ENCODE measurements at regions not wholly inside any gene's neighbourhood (a gene's known extent, or its start where the extent isn't known, plus 50 kb on each side); places are given as distances from the start of the nearest gene placed in this dataset.

- no peak for DNase-seq (ENCODE audit: low read depth)
Observed at GRCh38 chr2:60295636-60295962, 257.9 kb downstream of the BCL11A start.

DNA sequence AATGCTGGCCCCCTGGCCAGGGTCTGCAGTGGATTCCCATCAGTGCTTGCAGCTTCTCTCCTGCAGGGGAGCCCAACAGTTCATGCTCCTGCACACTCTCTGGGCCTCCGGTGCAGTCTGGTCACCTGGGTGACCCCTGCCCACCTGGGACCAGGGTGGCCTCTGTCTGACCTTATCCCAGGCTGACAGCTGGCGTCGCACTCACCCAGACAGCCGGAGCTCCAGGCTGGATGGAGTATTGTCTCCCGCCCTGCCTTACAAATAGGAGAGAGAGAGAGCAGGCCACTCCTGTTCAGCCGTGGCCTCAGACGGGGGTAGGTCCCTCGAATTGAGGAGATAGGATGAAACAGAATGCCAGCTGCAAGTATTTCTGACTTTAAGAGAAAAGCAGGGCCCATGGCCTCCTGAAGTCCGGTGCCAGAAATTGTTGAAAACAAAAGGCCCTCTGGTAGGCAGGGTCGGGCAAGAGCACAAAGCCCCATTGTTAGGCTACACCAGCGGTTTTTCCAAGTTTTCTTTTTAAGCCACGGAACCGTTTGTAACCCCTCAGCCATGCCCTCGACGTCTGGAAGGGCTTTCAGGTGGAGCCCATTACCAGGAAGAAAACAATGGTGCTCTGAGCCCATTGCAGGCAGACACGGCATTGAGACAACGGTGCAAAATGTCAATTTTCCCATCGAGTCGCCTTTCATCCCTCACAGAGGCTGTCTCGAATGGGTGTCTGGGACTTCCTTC is 258.4 kb downstream of the BCL11A start:
- no peak for DNase-seq (ENCODE audit: low read depth)

GRCh38 chr2:60292242-60292641 is 261.2 kb downstream of the BCL11A start:
- DNase-seq (ENCODE audit: low read depth), result no peak

DNA sequence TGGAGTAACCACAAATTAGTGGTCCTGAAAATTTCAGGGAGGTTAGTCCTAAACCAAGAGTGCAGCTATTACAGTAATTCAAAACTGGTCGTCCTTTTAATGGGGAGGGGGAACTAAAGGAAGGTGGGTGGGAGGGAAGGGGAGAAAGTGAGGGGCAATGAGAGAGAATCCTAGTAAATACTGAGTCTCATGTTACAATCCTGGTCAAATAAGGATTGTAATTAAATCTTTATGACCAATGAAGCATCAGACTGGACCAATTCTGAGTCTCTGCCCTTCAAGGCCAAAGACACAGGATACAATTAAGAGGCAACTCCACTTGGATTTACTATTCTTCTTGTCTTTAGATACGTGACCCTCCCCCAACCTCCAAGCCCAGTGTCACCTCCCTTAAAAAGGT is 262.9 kb downstream of the BCL11A start:
- DNase-seq (ENCODE audit: low read depth), result no peak

- DNase-seq (ENCODE audit: low read depth), result no peak
Observed at GRCh38 chr2:60285626-60286316, 267.7 kb downstream of the BCL11A start.

GRCh38 chr2:60283626-60284025 is 269.8 kb downstream of the BCL11A start:
- no peak for DNase-seq (ENCODE audit: low read depth)

- DNase-seq (ENCODE audit: low read depth), result no peak
Observed at GRCh38 chr2:60282886-60283285, 270.6 kb downstream of the BCL11A start.

GRCh38 chr2:60281730-60282129 is 271.7 kb downstream of the BCL11A start:
- DNase-seq (ENCODE audit: low read depth), result no peak

- no peak for DNase-seq (ENCODE audit: low read depth)
Observed at GRCh38 chr2:60280238-60280637, 273.2 kb downstream of the BCL11A start.

DNA sequence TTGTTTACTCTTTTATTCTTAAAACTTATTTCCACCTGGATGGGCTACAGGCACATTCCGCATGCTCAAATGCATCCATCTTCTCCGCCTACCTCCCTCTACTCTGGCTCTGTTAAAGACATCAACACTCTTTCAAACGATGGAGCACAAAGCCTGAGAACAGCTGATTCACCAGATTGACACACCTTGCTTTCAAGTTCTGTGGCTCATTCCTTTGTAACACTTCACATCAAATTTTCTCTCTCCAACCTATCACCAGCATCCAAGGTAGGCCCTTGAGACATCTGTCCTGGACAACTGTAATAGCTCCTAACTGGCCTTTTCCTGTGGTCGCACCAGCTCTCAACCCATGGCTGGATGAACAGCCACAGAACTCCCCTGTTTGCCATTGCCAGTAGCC is 274.5 kb downstream of the BCL11A start:
- no peak for DNase-seq (ENCODE audit: low read depth)

- no peak for DNase-seq (ENCODE audit: low read depth)
Observed at GRCh38 chr2:60275958-60276357, 277.5 kb downstream of the BCL11A start.

GRCh38 chr2:60273836-60274235 is 279.6 kb downstream of the BCL11A start:
- no peak for DNase-seq (ENCODE audit: low read depth)

- no peak for DNase-seq (ENCODE audit: low read depth)
Observed at GRCh38 chr2:60271713-60272112, 281.7 kb downstream of the BCL11A start.

GRCh38 chr2:60271131-60271530 is 282.3 kb downstream of the BCL11A start:
- DNase-seq (ENCODE audit: low read depth), result no peak

GRCh38 chr2:60268661-60269060 is 284.8 kb downstream of the BCL11A start:
- DNase-seq (ENCODE audit: low read depth), result no peak

- DNase-seq (ENCODE audit: low read depth), result no peak
Observed at GRCh38 chr2:60268032-60268431, 285.4 kb downstream of the BCL11A start.

- DNase-seq (ENCODE audit: low read depth), result no peak
Observed at GRCh38 chr2:60267122-60267521, 286.3 kb downstream of the BCL11A start.

- DNase-seq (ENCODE audit: low read depth), result no peak
Observed at GRCh38 chr2:60262178-60262577, 291.3 kb downstream of the BCL11A start.

- DNase-seq (ENCODE audit: low read depth), result no peak
Observed at GRCh38 chr2:60260639-60261296, 292.7 kb downstream of the BCL11A start.

DNA sequence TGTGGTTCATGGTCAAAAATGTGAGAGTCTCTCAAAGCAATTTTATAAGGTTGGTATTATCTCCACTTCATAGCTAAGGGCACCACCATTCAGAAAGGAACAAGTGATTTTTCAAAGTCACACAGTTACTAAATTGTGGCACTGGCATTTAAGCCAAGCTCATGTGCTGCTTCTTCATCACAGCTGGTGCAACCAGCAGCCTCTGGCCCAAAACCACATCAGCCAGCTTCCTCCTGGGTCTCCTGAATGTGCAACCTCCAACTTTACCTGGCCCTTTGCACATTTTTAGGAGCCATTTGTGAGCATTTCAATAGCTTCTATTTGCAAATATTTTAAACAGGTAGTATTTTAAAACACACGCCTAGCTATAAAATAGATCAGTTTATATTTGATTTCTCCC is 293.7 kb downstream of the BCL11A start:
- no peak for DNase-seq (ENCODE audit: low read depth)

DNA sequence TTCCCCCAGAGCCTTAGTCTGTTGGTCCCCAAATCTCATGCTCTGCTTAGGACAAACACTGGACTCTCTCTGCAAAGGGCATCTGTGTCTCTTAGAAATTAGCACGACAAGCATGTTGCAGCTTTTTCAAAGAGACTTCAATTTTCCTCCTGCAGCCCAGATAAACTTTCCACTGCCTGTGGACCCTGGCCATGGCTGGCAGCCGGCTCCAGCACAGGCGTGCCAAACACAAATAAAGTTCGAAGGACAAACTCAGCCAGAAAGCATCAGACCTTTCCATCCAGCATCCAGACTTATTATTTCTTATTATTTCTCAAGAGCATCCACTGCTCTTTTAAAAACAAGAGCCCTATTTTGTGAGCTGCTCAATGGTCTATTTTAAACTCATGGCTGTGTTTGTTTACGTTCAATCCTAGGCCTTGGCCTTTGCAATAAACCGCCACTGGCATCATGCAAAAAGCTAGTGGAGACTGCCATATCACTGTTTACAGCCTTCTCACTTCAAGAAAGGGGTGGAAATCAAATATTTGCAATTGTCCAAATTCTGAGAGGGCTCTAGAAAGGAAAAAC is 300.8 kb downstream of the BCL11A start:
- no peak for DNase-seq (ENCODE audit: low read depth)

DNA sequence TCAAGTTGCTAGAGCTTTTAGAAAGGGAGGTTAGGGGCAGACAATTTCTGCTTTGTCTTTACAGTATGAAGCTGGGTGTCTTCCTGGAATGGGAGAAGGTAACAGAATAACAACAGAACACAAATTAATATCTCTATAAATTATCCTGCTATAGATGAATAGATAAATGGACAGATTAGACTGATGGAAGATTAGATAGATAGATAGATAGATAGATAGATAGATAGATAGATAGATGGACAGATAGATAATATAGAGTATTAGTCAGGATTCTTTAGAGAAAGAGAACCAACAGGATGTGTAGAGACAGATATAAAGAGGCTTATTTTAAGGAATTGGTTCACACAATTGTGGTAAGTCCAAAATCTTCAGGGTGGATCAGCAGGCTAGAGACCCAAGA is 302.2 kb downstream of the BCL11A start:
- DNase-seq (ENCODE audit: low read depth), result no peak

DNA sequence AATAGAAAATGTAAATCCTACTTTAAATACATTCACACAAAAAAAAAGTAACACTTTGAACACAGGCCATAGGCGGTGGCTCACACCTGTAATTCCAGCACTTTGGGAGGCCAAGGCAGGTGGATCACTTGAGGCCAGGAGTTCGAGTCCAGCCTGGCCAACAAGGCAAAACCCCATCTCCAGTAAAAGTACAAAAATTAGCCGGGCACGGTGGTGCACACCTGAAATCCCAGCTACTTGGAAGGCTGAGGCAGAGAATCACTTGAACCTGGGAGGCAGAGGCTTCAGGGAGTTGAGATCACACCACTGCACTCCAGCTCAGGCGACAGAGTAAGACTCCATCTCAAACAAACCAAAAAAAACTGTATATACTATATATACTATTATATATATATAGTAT is 303.6 kb downstream of the BCL11A start:
- no peak for DNase-seq (ENCODE audit: low read depth)

All from stimulated activated CD8-positive, alpha-beta memory T cell treated with anti-CD3 and anti-CD28 coated beads, Interleukin-4, amount 100 ng/mL, for 24 hours (primary cell).